ENCODE measurements at regions not wholly inside any gene's neighbourhood (a gene's known extent, or its start where the extent isn't known, plus 50 kb on each side); places are given as distances from the start of the nearest gene placed in this dataset.

DNA sequence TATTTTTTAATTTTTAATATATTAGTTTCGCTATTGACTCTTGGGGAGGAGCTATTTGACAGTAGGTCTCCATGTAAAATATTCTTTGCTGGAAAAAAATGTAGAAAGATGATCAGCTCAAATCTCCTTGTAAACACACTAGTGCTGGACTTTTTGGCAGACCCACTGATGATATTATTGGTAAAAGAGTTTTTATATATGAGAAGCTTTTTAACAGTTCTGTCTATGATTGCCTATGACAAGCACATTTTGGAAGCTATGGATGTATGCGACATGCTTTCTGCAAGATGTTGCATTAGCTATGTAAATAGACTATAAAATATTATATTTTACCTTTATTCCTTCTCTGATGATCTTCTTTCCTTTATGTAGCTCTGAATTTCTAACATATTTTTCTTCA, 928.5 kb downstream of the DNAJB9 start:
- H3K36me3 ChIP-seq (replicated peaks; ENCODE audit: insufficient read depth, low read length): no peaks in the 10 kb centered on the region
- H3K9ac ChIP-seq (ENCODE audit: low read length): no peak overlapping the region
- H3K4me3 ChIP-seq (ENCODE audit: low read length): no peak overlapping the region
- no peak overlapping the region for H2AFZ ChIP-seq (ENCODE audit: low read length)
- no peaks in the 10 kb centered on the region for H4K20me1 ChIP-seq (ENCODE audit: insufficient read depth, low read length)
- H3K4me1 ChIP-seq (ENCODE audit: low read length): no peaks in the 10 kb centered on the region
- H3K27ac ChIP-seq (ENCODE audit: low read length): no peak overlapping the region
- no peaks in the 10 kb centered on the region for H3F3A ChIP-seq (ENCODE audit: insufficient read depth, low read length)
- TF ChIP-seq, protein P1, sequence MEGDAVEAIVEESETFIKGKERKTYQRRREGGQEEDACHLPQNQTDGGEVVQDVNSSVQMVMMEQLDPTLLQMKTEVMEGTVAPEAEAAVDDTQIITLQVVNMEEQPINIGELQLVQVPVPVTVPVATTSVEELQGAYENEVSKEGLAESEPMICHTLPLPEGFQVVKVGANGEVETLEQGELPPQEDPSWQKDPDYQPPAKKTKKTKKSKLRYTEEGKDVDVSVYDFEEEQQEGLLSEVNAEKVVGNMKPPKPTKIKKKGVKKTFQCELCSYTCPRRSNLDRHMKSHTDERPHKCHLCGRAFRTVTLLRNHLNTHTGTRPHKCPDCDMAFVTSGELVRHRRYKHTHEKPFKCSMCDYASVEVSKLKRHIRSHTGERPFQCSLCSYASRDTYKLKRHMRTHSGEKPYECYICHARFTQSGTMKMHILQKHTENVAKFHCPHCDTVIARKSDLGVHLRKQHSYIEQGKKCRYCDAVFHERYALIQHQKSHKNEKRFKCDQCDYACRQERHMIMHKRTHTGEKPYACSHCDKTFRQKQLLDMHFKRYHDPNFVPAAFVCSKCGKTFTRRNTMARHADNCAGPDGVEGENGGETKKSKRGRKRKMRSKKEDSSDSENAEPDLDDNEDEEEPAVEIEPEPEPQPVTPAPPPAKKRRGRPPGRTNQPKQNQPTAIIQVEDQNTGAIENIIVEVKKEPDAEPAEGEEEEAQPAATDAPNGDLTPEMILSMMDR (IDR thresholded peaks at IDR 0.05; ENCODE audit: low read length): no peak
- TF ChIP-seq EZH2phosphoT487 (IDR thresholded peaks at IDR 0.05; ENCODE audit: low read length) (no peak), EZH2 (optimal IDR thresholded peaks at IDR 0.05; ENCODE audit: low read depth, low read length) (no peak)
- DNase-seq: no peak
- no peaks in the 10 kb centered on the region; the same call in 1 of the 2 replicates for H3K9me3 ChIP-seq (replicated peaks; ENCODE audit: insufficient read depth, low read length)
- no peaks in the 10 kb centered on the region for H3K9me2 ChIP-seq (replicated peaks; ENCODE audit: insufficient read depth, low read length)
- no peaks in the 10 kb centered on the region for H3K27me3 ChIP-seq (replicated peaks; ENCODE audit: insufficient read depth, low read length)
- H3K4me2 ChIP-seq (ENCODE audit: low read depth, low read length): no peak overlapping the region
- H3K79me2 ChIP-seq (ENCODE audit: low read length): no peaks in the 10 kb centered on the region

DNA sequence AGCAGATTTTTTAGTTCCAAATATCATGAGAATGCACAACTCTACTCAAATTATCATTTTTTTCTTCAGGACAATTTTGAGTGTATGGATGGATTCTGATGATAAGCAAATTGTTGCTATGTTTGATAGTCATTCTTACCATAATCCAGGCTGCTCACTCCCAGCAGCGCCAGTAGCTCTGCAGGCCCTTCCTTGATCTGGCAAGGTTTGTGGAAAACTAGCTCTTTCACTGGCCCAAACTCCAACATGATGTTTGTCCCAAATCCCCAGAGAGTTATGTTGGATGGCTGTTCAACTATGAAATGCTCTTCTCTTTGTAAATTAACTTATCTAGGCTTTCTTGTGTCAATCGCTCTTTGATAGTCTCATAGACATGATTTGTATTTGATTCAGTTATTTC, 933.7 kb downstream of the DNAJB9 start:
- Histone ChIP-seq H3K36me3 (replicated peaks; ENCODE audit: insufficient read depth, low read length) (no peaks in the 10 kb centered on the region), H3K9ac (ENCODE audit: low read length) (no peak overlapping the region), H3K4me1 (ENCODE audit: low read length) (no peaks in the 10 kb centered on the region), H3K27ac (ENCODE audit: low read length) (no peak overlapping the region), H3K27me3 (replicated peaks; ENCODE audit: insufficient read depth, low read length) (no peaks in the 10 kb centered on the region), H3K4me3 (ENCODE audit: low read length) (no peak overlapping the region), H3F3A (ENCODE audit: insufficient read depth, low read length) (no peaks in the 10 kb centered on the region), H2AFZ (ENCODE audit: low read length) (no peak overlapping the region), H3K9me3 (replicated peaks; ENCODE audit: insufficient read depth, low read length) (no peaks in the 10 kb centered on the region), H3K4me2 (ENCODE audit: low read depth, low read length) (no peak overlapping the region), H4K20me1 (ENCODE audit: insufficient read depth, low read length) (no peaks in the 10 kb centered on the region), H3K9me2 (replicated peaks; ENCODE audit: insufficient read depth, low read length) (no peaks in the 10 kb centered on the region), H3K79me2 (ENCODE audit: low read length) (no peaks in the 10 kb centered on the region)
- TF ChIP-seq EZH2 (optimal IDR thresholded peaks at IDR 0.05; ENCODE audit: low read depth, low read length) (no peak), EZH2phosphoT487 (IDR thresholded peaks at IDR 0.05; ENCODE audit: low read length) (no peak)
- TF ChIP-seq, protein P1 (IDR thresholded peaks at IDR 0.05; ENCODE audit: low read length): no peak
- DNase-seq: no peak

DNA sequence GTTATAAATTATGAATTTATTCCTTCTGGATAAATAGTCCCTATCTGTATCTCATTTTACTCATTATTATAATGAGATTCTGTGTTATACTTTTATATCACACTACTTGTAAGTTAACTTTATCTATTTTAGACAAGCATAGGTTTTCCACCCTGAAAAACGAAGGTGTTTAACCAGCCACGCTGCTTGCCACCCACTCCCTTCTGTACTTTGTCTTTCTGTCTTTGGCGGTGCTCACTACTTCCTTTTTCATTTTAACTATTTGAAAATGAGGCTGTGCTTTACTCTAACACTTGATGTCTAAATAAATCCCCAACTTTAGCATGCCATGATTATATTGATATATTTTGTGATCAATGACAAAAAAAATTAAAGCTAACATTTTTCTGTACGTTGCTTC, 952.9 kb downstream of the DNAJB9 start:
- H3K4me2 ChIP-seq (ENCODE audit: low read depth, low read length): no peak overlapping the region
- no peaks in the 10 kb centered on the region for H3K36me3 ChIP-seq (replicated peaks; ENCODE audit: insufficient read depth, low read length)
- DNase-seq: no peak
- H3K9ac ChIP-seq (ENCODE audit: low read length): no peak overlapping the region
- no peaks in the 10 kb centered on the region for H3K9me2 ChIP-seq (replicated peaks; ENCODE audit: insufficient read depth, low read length)
- no peaks in the 10 kb centered on the region for H3K79me2 ChIP-seq (ENCODE audit: low read length)
- no peaks in the 10 kb centered on the region for H3K4me1 ChIP-seq (ENCODE audit: low read length)
- H4K20me1 ChIP-seq (ENCODE audit: insufficient read depth, low read length): no peaks in the 10 kb centered on the region
- H3K27me3 ChIP-seq (replicated peaks; ENCODE audit: insufficient read depth, low read length): no peaks in the 10 kb centered on the region
- H3K27ac ChIP-seq (ENCODE audit: low read length): no peak overlapping the region
- H3K4me3 ChIP-seq (ENCODE audit: low read length): no peak overlapping the region
- no peak overlapping the region for H2AFZ ChIP-seq (ENCODE audit: low read length)
- no peaks in the 10 kb centered on the region for H3F3A ChIP-seq (ENCODE audit: insufficient read depth, low read length)
- no peaks in the 10 kb centered on the region for H3K9me3 ChIP-seq (replicated peaks; ENCODE audit: insufficient read depth, low read length)
- no peak for TF ChIP-seq EZH2phosphoT487 (IDR thresholded peaks at IDR 0.05; ENCODE audit: low read length)
- TF ChIP-seq, protein P1 (IDR thresholded peaks at IDR 0.05; ENCODE audit: low read length): no peak
- TF ChIP-seq EZH2 (optimal IDR thresholded peaks at IDR 0.05; ENCODE audit: low read depth, low read length): no peak

Measured in MM.1S (cell line).